ENCODE measurements at regions not wholly inside any gene's neighbourhood (a gene's known extent, or its start where the extent isn't known, plus 50 kb on each side); places are given as distances from the start of the nearest gene placed in this dataset.

DNA sequence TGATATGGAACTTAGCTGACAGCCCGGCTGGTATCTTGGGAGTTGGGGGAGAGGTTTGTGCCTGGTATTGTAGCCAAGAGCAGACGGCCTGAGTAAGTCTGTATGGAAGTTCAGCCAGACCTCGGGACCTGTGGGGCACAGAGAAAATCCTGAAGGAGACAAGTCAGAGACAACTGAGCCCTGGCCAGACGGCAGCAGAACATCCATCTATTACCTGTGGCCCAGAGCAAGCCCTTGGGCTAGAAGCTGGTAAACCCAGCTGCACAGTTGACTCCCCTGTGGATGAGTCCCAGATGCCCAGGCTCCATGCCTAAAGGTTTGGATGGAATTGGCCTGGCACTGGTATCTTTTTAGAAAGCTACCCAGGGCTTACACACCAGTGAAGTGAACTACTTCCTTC lies 70.4 kb upstream of the DLG1 start:
- Histone ChIP-seq H3K4me2 (ENCODE audit: extremely low read depth, insufficient read depth, low read length) (no peak overlapping the region), H3K9me3 (ENCODE audit: control insufficient read depth, insufficient read depth, low read depth, low read length) (no peaks in the 10 kb centered on the region), H3K9ac (ENCODE audit: insufficient read depth, low read length) (no peak overlapping the region), H3K27me3 (ENCODE audit: control insufficient read depth, insufficient read depth, low read length) (peaks cover 9% of the 10 kb centered on the region), H2AFZ (ENCODE audit: low read length) (no peak overlapping the region), H3K27ac (ENCODE audit: insufficient read depth, low read length) (no peak overlapping the region), H3K79me2 (ENCODE audit: control insufficient read depth, insufficient read depth, low read length) (no peaks in the 10 kb centered on the region), H3K4me1 (ENCODE audit: control insufficient read depth, extremely low read depth, insufficient read depth, low read length) (peaks cover 17% of the 10 kb centered on the region), H3K4me3 (replicated peaks in 1 of 4; ENCODE audit: control extremely low read depth in 1 of 4, insufficient read depth in 1 of 4, low read depth in 3 of 4, low read length in 4 of 4) (no peak overlapping the region), H3K36me3 (ENCODE audit: control insufficient read depth, insufficient read depth, low read length) (no peaks in the 10 kb centered on the region), H4K20me1 (ENCODE audit: control insufficient read depth, extremely low read depth, insufficient read depth, low read length) (no peaks in the 10 kb centered on the region)
- no peak for DNase-seq (ENCODE audit: low read depth in 2 of 2)
- no peak for TF ChIP-seq EZH2 (IDR thresholded peaks at IDR 0.05; ENCODE audit: low read length, missing control alignments)
- TF ChIP-seq, protein P1, sequence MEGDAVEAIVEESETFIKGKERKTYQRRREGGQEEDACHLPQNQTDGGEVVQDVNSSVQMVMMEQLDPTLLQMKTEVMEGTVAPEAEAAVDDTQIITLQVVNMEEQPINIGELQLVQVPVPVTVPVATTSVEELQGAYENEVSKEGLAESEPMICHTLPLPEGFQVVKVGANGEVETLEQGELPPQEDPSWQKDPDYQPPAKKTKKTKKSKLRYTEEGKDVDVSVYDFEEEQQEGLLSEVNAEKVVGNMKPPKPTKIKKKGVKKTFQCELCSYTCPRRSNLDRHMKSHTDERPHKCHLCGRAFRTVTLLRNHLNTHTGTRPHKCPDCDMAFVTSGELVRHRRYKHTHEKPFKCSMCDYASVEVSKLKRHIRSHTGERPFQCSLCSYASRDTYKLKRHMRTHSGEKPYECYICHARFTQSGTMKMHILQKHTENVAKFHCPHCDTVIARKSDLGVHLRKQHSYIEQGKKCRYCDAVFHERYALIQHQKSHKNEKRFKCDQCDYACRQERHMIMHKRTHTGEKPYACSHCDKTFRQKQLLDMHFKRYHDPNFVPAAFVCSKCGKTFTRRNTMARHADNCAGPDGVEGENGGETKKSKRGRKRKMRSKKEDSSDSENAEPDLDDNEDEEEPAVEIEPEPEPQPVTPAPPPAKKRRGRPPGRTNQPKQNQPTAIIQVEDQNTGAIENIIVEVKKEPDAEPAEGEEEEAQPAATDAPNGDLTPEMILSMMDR (conservative IDR thresholded peaks at IDR 0.05 in 1 of 2, IDR thresholded peaks at IDR 0.05 in 1 of 2; ENCODE audit: low read depth in 1 of 2, low read length in 2 of 2), result no peak

DNA sequence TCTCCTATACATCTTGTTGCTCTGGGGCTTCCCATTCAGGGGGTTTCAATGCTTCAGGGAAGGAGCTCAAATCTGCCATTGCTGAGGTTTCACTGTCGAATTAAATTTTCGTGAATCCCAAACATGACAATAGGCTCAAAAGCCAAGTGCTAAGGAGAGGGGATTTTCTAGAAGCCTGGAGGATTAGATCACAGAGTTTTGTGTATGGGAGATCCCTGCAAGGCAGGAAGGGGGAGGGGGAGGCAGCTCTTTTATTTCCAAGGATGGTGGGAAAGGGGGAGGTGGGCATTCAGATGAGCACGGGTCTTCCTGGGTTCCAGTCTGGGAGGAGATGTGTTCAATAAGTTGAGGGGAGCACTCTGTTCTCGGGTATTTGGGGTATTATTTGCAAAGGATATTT lies 69.9 kb upstream of the DLG1 start:
- TF ChIP-seq EZH2 (IDR thresholded peaks at IDR 0.05; ENCODE audit: low read length, missing control alignments), result no peak
- TF ChIP-seq, protein P1 (conservative IDR thresholded peaks at IDR 0.05 in 1 of 2, IDR thresholded peaks at IDR 0.05 in 1 of 2; ENCODE audit: low read depth in 1 of 2, low read length in 2 of 2), result no peak
- Histone ChIP-seq H2AFZ (ENCODE audit: low read length) (no peak overlapping the region), H3K4me2 (ENCODE audit: extremely low read depth, insufficient read depth, low read length) (no peak overlapping the region), H3K4me3 (replicated peaks in 1 of 4; ENCODE audit: control extremely low read depth in 1 of 4, insufficient read depth in 1 of 4, low read depth in 3 of 4, low read length in 4 of 4) (no peak overlapping the region), H3K36me3 (ENCODE audit: control insufficient read depth, insufficient read depth, low read length) (no peaks in the 10 kb centered on the region), H3K27ac (ENCODE audit: insufficient read depth, low read length) (no peak overlapping the region), H3K4me1 (ENCODE audit: control insufficient read depth, extremely low read depth, insufficient read depth, low read length) (peaks cover 17% of the 10 kb centered on the region), H3K79me2 (ENCODE audit: control insufficient read depth, insufficient read depth, low read length) (no peaks in the 10 kb centered on the region), H3K9ac (ENCODE audit: insufficient read depth, low read length) (no peak overlapping the region), H3K9me3 (ENCODE audit: control insufficient read depth, insufficient read depth, low read depth, low read length) (no peaks in the 10 kb centered on the region), H4K20me1 (ENCODE audit: control insufficient read depth, extremely low read depth, insufficient read depth, low read length) (no peaks in the 10 kb centered on the region), H3K27me3 (ENCODE audit: control insufficient read depth, insufficient read depth, low read length) (peaks cover 13% of the 10 kb centered on the region)
- peak in 1 of 2 donors; percentile 54 for DNase-seq (ENCODE audit: low read depth in 2 of 2)

DNA sequence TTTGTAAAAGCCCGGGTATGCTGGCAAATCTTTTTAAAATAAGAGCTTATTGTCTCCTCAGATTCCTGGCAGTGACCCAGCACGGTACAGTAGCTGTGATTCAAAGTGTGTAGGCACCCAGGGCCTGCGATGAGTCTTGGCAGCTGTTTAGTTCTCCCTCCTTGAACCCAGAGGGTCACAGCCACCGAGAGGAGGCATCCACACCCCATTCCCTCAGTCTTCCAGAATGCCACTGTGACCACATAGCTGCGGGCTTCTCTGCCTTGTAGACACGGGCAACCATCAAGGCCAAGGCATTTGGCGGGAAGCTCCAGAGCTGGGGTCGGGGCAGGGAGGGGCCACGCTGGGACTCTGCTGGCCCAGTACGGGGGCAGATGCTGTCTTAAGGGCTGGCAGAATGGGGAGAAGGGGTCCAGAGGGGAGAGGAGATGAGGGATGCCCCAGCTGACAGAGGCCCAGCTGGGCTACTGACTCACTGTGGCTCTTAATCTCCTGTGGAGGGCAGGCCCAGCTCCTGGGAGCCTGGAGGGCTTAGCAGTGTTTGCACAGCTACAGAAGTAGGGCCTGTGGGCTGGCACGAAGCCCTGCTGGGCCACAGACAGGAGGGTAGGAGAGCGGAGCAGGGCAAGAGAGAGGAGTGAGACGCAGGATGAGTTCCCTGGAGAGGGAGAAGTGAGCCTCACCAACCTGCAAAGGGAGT lies 68.8 kb upstream of the DLG1 start:
- H3K36me3 ChIP-seq (ENCODE audit: control insufficient read depth, insufficient read depth, low read length), result no peaks in the 10 kb centered on the region
- no peak overlapping the region for H3K27ac ChIP-seq (ENCODE audit: insufficient read depth, low read length)
- no peak overlapping the region for H3K9ac ChIP-seq (ENCODE audit: insufficient read depth, low read length)
- peak; percentile 49 to 97 for DNase-seq (ENCODE audit: low read depth in 2 of 2)
- H4K20me1 ChIP-seq (ENCODE audit: control insufficient read depth, extremely low read depth, insufficient read depth, low read length), result no peaks in the 10 kb centered on the region
- no peak overlapping the region for H2AFZ ChIP-seq (ENCODE audit: low read length)
- TF ChIP-seq, protein P1 (conservative IDR thresholded peaks at IDR 0.05 in 1 of 2, IDR thresholded peaks at IDR 0.05 in 1 of 2; ENCODE audit: low read depth in 1 of 2, low read length in 2 of 2), result no peak
- no peak for TF ChIP-seq EZH2 (IDR thresholded peaks at IDR 0.05; ENCODE audit: low read length, missing control alignments)
- no peak overlapping the region for H3K4me2 ChIP-seq (ENCODE audit: extremely low read depth, insufficient read depth, low read length)
- peaks cover 13% of the 10 kb centered on the region for H3K27me3 ChIP-seq (ENCODE audit: control insufficient read depth, insufficient read depth, low read length)
- no peaks in the 10 kb centered on the region for H3K79me2 ChIP-seq (ENCODE audit: control insufficient read depth, insufficient read depth, low read length)
- no peaks in the 10 kb centered on the region for H3K9me3 ChIP-seq (ENCODE audit: control insufficient read depth, insufficient read depth, low read depth, low read length)
- H3K4me3 ChIP-seq (replicated peaks in 1 of 4; ENCODE audit: control extremely low read depth in 1 of 4, insufficient read depth in 1 of 4, low read depth in 3 of 4, low read length in 4 of 4), result no peak overlapping the region
- H3K4me1 ChIP-seq (ENCODE audit: control insufficient read depth, extremely low read depth, insufficient read depth, low read length), result peaks cover 12% of the 10 kb centered on the region

Data from fibroblast of lung (primary cell).